GDM1 (cell line): ENCODE measurements at regions not wholly inside any gene's neighbourhood (a gene's known extent, or its start where the extent isn't known, plus 50 kb on each side); places are given as distances from the start of the nearest gene placed in this dataset.
"Not testable (repeated sequence)": the region's sequence is repeated elsewhere in the genome, so short reads cannot be mapped to it uniquely, and the experiment has no call there.

ENCODE experiments used
- DNase-seq: peaks from one replicate; lab custom pipeline; 2025; lab: John Stamatoyannopoulos, UW

- not testable (repeated sequence) for DNase-seq
These were observed 162.2 kb upstream of the PTPN20 start for GRCh38 chr10:46749003-46749402.

- peak; percentile 33 for DNase-seq
These were observed 161.8 kb upstream of the PTPN20 start for GRCh38 chr10:46749470-46749869.

GRCh38 chr10:46753763-46754162 lies 157.5 kb upstream of the PTPN20 start:
- not testable (repeated sequence) for DNase-seq

- not testable (repeated sequence) for DNase-seq
These were observed 149.8 kb upstream of the PTPN20 start for GRCh38 chr10:46761471-46761870.

- DNase-seq = not testable (repeated sequence)
These were observed 142.5 kb upstream of the PTPN20 start for GRCh38 chr10:46768515-46769291.

GRCh38 chr10:46773178-46773896 lies 137.9 kb upstream of the PTPN20 start:
- not testable (repeated sequence) for DNase-seq

GRCh38 chr10:46773897-46774236 lies 137.4 kb upstream of the PTPN20 start:
- DNase-seq = not testable (repeated sequence)

- not testable (repeated sequence) for DNase-seq
These were observed 136.9 kb upstream of the PTPN20 start for GRCh38 chr10:46774366-46774765.

GRCh38 chr10:46774945-46775667 lies 136.1 kb upstream of the PTPN20 start:
- DNase-seq = not testable (repeated sequence)

- not testable (repeated sequence) for DNase-seq
These were observed 135.6 kb upstream of the PTPN20 start for GRCh38 chr10:46775668-46776059.

GRCh38 chr10:46779571-46779970 lies 131.7 kb upstream of the PTPN20 start:
- not testable (repeated sequence) for DNase-seq

- DNase-seq = not testable (repeated sequence)
These were observed 131.1 kb upstream of the PTPN20 start for GRCh38 chr10:46780164-46780563.

GRCh38 chr10:46781001-46781400 lies 130.2 kb upstream of the PTPN20 start:
- DNase-seq = not testable (repeated sequence)

GRCh38 chr10:46782001-46782874 lies 129.0 kb upstream of the PTPN20 start:
- DNase-seq = not testable (repeated sequence)

- not testable (repeated sequence) for DNase-seq
These were observed 126.6 kb upstream of the PTPN20 start for GRCh38 chr10:46784665-46785064.

- not testable (repeated sequence) for DNase-seq
These were observed 125.1 kb upstream of the PTPN20 start for GRCh38 chr10:46786125-46786517.

- DNase-seq = peak; percentile 52
These were observed 124.5 kb upstream of the PTPN20 start for GRCh38 chr10:46786518-46787320.

- DNase-seq = peak; percentile 53
These were observed 124.0 kb upstream of the PTPN20 start for GRCh38 chr10:46787321-46787615.

GRCh38 chr10:46792657-46793357 lies 118.4 kb upstream of the PTPN20 start:
- not testable (repeated sequence) for DNase-seq

- not testable (repeated sequence) for DNase-seq
These were observed 114.9 kb upstream of the PTPN20 start for GRCh38 chr10:46796351-46796750.
